ENCODE measurements at regions not wholly inside any gene's neighbourhood (a gene's known extent, or its start where the extent isn't known, plus 50 kb on each side); places are given as distances from the start of the nearest gene placed in this dataset.

DNA sequence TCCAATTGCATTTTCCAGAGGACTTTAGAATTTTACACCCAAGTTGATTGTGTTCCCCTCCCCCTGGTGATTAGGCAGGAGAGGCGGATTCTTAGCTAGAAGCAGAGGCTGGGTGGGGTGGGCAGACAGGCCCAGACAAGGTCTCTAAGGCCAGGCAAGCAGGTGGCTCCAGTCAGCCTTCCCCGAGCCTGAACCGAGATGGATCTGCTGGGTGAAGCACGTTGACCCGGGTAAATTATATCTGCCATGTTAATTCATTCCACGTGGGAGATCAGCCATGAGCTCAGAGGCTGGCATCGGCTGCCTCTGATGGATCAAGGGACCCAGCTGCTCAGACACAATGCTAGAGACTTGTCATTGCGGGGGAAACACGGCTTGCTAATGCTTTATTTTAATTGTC is 159.5 kb upstream of the MAFB start:
- no peaks in the 10 kb centered on the region for H3K4me1 ChIP-seq
- no peak for DNase-seq
- intact Hi-C loops (cut with DNase I; ENCODE audit: low total_unique reads) = no loop called here
- TF ChIP-seq, protein P1, sequence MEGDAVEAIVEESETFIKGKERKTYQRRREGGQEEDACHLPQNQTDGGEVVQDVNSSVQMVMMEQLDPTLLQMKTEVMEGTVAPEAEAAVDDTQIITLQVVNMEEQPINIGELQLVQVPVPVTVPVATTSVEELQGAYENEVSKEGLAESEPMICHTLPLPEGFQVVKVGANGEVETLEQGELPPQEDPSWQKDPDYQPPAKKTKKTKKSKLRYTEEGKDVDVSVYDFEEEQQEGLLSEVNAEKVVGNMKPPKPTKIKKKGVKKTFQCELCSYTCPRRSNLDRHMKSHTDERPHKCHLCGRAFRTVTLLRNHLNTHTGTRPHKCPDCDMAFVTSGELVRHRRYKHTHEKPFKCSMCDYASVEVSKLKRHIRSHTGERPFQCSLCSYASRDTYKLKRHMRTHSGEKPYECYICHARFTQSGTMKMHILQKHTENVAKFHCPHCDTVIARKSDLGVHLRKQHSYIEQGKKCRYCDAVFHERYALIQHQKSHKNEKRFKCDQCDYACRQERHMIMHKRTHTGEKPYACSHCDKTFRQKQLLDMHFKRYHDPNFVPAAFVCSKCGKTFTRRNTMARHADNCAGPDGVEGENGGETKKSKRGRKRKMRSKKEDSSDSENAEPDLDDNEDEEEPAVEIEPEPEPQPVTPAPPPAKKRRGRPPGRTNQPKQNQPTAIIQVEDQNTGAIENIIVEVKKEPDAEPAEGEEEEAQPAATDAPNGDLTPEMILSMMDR (IDR thresholded peaks at IDR 0.05) = no peak
- TF ChIP-seq POLR2A (IDR thresholded peaks at IDR 0.05) = no peak
- H3K36me3 ChIP-seq (ENCODE audit: low read depth, missing control alignments) = no peaks in the 10 kb centered on the region
- no peak overlapping the region for H3K4me3 ChIP-seq
- WGBS, 2 donors = 50 to 62% methylated on average over 4 to 9 of the region's 9 CpGs
- H3K27ac ChIP-seq = no peak overlapping the region
- H3K9me3 ChIP-seq = no peaks in the 10 kb centered on the region
- H3K27me3 ChIP-seq = no peaks in the 10 kb centered on the region

DNA sequence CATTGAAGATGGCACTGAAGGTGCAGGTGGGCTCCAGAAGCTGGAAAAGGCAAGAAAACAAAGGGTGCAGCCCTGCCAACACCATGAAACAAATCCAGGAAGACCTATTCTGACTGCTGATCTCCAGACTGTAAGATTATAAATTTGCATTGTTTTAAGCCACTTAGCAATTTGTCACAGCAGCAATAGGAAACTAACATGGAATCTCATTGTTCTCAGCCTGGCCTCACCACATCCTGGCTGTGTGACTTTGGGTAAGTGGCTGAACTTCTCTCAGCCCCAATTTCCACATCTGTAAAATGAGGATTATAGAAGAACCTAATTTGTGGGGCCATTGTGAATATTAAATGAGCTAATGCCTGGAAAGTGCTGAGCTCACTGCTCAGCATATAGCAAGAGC is 160.4 kb upstream of the MAFB start:
- Histone ChIP-seq H3K4me1 (no peaks in the 10 kb centered on the region), H3K36me3 (ENCODE audit: low read depth, missing control alignments) (no peaks in the 10 kb centered on the region), H3K27ac (no peak overlapping the region), H3K9me3 (no peaks in the 10 kb centered on the region), H3K27me3 (no peaks in the 10 kb centered on the region), H3K4me3 (no peak overlapping the region)
- no peak for TF ChIP-seq POLR2A (IDR thresholded peaks at IDR 0.05)
- TF ChIP-seq, protein P1 (IDR thresholded peaks at IDR 0.05) = no peak
- intact Hi-C loops (cut with DNase I; ENCODE audit: low total_unique reads) = no loop called here
- DNase-seq = no peak

DNA sequence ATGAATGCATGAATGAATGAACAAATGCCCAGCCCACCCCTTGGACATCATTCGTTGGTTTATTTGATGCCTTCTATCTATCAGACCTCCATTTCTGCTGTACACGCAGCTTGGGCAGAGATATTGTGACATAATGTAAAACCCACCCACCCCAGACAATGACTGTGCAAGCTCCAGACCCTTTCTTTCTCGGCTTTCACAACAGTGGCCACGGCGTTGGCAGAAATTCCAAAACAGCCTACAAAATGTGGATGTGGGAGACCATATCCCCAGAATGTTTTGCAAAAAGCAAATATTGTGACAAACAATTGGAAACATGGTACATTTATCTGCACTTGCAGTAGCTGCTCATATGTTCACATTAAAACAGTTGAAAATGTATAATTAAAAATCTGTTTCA is 162.0 kb upstream of the MAFB start:
- Histone ChIP-seq H3K27ac (no peak overlapping the region), H3K36me3 (ENCODE audit: low read depth, missing control alignments) (no peaks in the 10 kb centered on the region), H3K4me1 (no peaks in the 10 kb centered on the region), H3K27me3 (no peaks in the 10 kb centered on the region), H3K4me3 (no peak overlapping the region), H3K9me3 (no peaks in the 10 kb centered on the region)
- DNase-seq = no peak
- intact Hi-C loops (cut with DNase I; ENCODE audit: low total_unique reads) = no loop called here
- 91 to 94% methylated on average over 5 of the region's 5 CpGs for WGBS, 2 donors
- TF ChIP-seq POLR2A (IDR thresholded peaks at IDR 0.05) = no peak
- TF ChIP-seq, protein P1 (IDR thresholded peaks at IDR 0.05) = no peak

DNA sequence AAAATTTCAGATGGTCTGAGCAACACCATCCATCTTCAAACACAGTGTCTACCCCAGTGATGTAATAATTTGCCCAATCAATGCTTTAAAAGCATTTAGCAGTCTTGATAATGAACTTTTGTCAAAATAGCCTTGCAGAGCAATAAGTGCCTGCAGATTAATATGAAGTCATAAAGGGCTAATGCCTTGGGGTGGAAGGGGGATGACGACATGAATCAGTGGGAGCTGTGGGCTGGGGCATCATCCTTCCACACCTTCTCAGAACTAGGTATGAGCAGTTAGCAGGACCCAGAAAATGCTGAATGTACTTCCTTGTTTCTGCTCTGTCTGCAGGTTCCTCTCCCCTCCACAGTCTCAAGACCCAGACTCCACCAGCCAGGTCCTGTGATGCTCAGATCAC is 166.2 kb upstream of the MAFB start:
- no peak for DNase-seq
- Histone ChIP-seq H3K27ac (no peak overlapping the region), H3K4me3 (no peak overlapping the region), H3K9me3 (no peaks in the 10 kb centered on the region), H3K27me3 (no peaks in the 10 kb centered on the region), H3K4me1 (no peaks in the 10 kb centered on the region), H3K36me3 (ENCODE audit: low read depth, missing control alignments) (no peaks in the 10 kb centered on the region)
- intact Hi-C loops (cut with DNase I; ENCODE audit: low total_unique reads) = no loop called here
- TF ChIP-seq POLR2A (IDR thresholded peaks at IDR 0.05) = no peak
- TF ChIP-seq, protein P1 (IDR thresholded peaks at IDR 0.05) = no peak
- 81 to 83% methylated on average over 1 of the region's 1 CpG for WGBS, 2 donors

DNA sequence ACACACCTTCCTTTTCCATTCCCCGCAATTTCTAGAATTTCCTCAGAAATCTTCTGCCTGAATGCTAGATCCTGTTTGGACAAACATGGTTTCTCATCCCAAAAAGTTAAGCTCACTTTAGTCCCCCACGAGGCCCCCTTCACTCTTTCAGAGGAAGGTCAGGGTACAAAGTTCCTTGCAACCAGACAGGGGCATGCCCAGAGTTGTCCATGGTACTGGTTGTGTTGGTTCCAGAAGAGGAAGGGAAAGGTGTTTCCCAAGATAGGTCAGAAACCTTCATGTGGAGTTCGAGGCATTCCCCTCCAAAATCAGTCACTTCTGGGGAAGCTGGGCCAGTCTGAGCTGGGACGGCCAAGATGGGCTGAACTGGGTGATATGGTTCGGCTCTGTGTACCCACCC is 167.6 kb upstream of the MAFB start:
- Histone ChIP-seq H3K9me3 (no peaks in the 10 kb centered on the region), H3K27me3 (no peaks in the 10 kb centered on the region), H3K4me1 (no peaks in the 10 kb centered on the region), H3K27ac (no peak overlapping the region), H3K36me3 (ENCODE audit: low read depth, missing control alignments) (no peaks in the 10 kb centered on the region), H3K4me3 (no peak overlapping the region)
- 91 to 94% methylated on average over 5 of the region's 5 CpGs for WGBS, 2 donors
- no peak for DNase-seq
- intact Hi-C loops (cut with DNase I; ENCODE audit: low total_unique reads) = no loop called here
- TF ChIP-seq, protein P1 (IDR thresholded peaks at IDR 0.05) = no peak
- no peak for TF ChIP-seq POLR2A (IDR thresholded peaks at IDR 0.05)

Data from testis (tissue), 2 donors.